Liver (tissue), 8 donors: ENCODE measurements at regions not wholly inside any gene's neighbourhood (a gene's known extent, or its start where the extent isn't known, plus 50 kb on each side); places are given as distances from the start of the nearest gene placed in this dataset.

Experiments
- DNase-seq: peaks from one replicate; pipeline ENCODE4 v3.0.0-alpha.2; 2017; ENCODE audit warnings: low spot score
- H3K27ac ChIP-seq, 2 donors: one replicate each; pipeline ENCODE4 v1.7.0; 2013; ENCODE audit warnings: inconsistent platforms in 2 of 2, low read length in 2 of 2, control low read depth in 1 of 2, low read depth in 1 of 2, mild to moderate bottlenecking in 1 of 2
- H3K27me3 ChIP-seq, 4 donors: one replicate each; pipeline versions ENCODE4 v1.6.1 to v1.7.0; 2013; ENCODE audit warnings: low read length in 3 of 4, inconsistent platforms in 1 of 4, mild to moderate bottlenecking in 1 of 4, moderate library complexity in 1 of 4; ENCODE audit not compliant: control insufficient read depth in 4 of 4, insufficient read depth in 4 of 4
- H3K36me3 ChIP-seq, 4 donors: one replicate each; pipeline versions ENCODE4 v1.6.1 to v1.7.0; 2013; ENCODE audit warnings: low read length in 3 of 4, mild to moderate bottlenecking in 3 of 4, low read depth in 1 of 4, moderate library complexity in 1 of 4; ENCODE audit not compliant: control insufficient read depth in 4 of 4, insufficient read depth in 3 of 4
- H3K4me1 ChIP-seq, 4 donors: one replicate each; pipeline versions ENCODE4 v1.6.1 to v1.7.0; 2013; ENCODE audit warnings: low read length in 3 of 4, mild to moderate bottlenecking in 3 of 4, moderate library complexity in 1 of 4; ENCODE audit not compliant: control insufficient read depth in 4 of 4, insufficient read depth in 4 of 4
- H3K4me3 ChIP-seq, 3 donors: one replicate each; pipeline versions ENCODE4 v1.6.1 to v1.7.0; 2013; ENCODE audit warnings: low read length in 3 of 3, control low read depth in 1 of 3, low read depth in 1 of 3, mild to moderate bottlenecking in 1 of 3
- H3K9ac ChIP-seq, 2 donors: one replicate each; pipeline ENCODE4 v1.7.0; 2013; ENCODE audit warnings: low read length in 2 of 2, mild to moderate bottlenecking in 2 of 2, moderate library complexity in 2 of 2, control low read depth in 1 of 2, low read depth in 1 of 2
- H3K9me3 ChIP-seq, 4 donors: one replicate each; pipeline versions ENCODE4 v1.6.1 to v1.7.0; 2013; ENCODE audit warnings: low read length in 3 of 4; ENCODE audit not compliant: control insufficient read depth in 4 of 4
- FOXA2 ChIP-seq: IDR thresholded peaks from 2 replicates; pipeline ENCODE4 v1.6.1; 2016; ENCODE audit warnings: antibody characterized with exemption
- GABPA ChIP-seq, 2 donors: IDR thresholded peaks in 1 of 2; conservative IDR thresholded peaks in 1 of 2; 2 replicates each; pipeline ENCODE4 v1.6.1; 2016; ENCODE audit warnings: antibody characterized with exemption in 2 of 2, mild to moderate bottlenecking in 1 of 2, moderate library complexity in 1 of 2
- HNF4A ChIP-seq, 2 donors: conservative IDR thresholded peaks; 2 replicates each; pipeline ENCODE4 v1.6.1; 2016; ENCODE audit warnings: antibody characterized with exemption in 2 of 2, mild to moderate bottlenecking in 2 of 2
- JUND ChIP-seq, 2 donors: IDR thresholded peaks; 2 replicates each; pipeline ENCODE4 v1.6.1; 2016; ENCODE audit warnings: antibody characterized with exemption in 2 of 2
- NR2F2 ChIP-seq: IDR thresholded peaks from 2 replicates; pipeline ENCODE4 v1.6.1; 2016; ENCODE audit warnings: antibody characterized with exemption
- RAD21 ChIP-seq, 2 donors: IDR thresholded peaks; 2 replicates each; pipeline ENCODE4 v1.6.1; 2016; ENCODE audit warnings: antibody characterized with exemption in 2 of 2, mild to moderate bottlenecking in 2 of 2
- RXRA ChIP-seq, 2 donors: IDR thresholded peaks; 2 replicates each; pipeline ENCODE4 v1.6.1; 2017 to 2018; ENCODE audit warnings: antibody characterized with exemption in 2 of 2, mild to moderate bottlenecking in 1 of 2
- SP1 ChIP-seq: IDR thresholded peaks from 2 replicates; pipeline ENCODE4 v1.6.1; 2018; ENCODE audit warnings: antibody characterized with exemption, mild to moderate bottlenecking
- ZBTB33 ChIP-seq: IDR thresholded peaks from 2 replicates; pipeline ENCODE4 v1.6.1; 2016; ENCODE audit warnings: antibody characterized with exemption
- WGBS: extraction: QIAGEN DNeasy Blood & Tissue Kit; methylation state at CpG from one replicate; pipeline ENCODE4 v1.1.7; 2013; 5-methylcytosine and 5-hydroxymethylcytosine counted together
- TF ChIP-seq, protein P1 (sequence below): IDR thresholded peaks from 2 replicates; pipeline ENCODE4 v1.6.1; 2016; ENCODE audit warnings: antibody characterized with exemption, mild to moderate bottlenecking
- TF ChIP-seq, protein P2 (sequence below): fragments of 150-350 bp; IDR thresholded peaks from 2 replicates; pipeline ENCODE4 v1.5.1; 2017; ENCODE audit warnings: improper control_type of control experiment, low read depth, low read length; ENCODE audit not compliant: missing input control
- donor health status: healthy.
- donor health status: healthy.
- donor health status: healthy.
- donor health status: healthy.
- donor health status: healthy.

GRCh38 chr5:4087110-4087509, 491.5 kb downstream of the IRX1 start:
- no peak overlapping the region for H3K9ac ChIP-seq
- no peaks in the 10 kb centered on the region for H3K9me3 ChIP-seq
- no peaks in the 10 kb centered on the region for H3K4me1 ChIP-seq
- H3K36me3 ChIP-seq: no peaks in the 10 kb centered on the region
- TF ChIP-seq, protein P1, sequence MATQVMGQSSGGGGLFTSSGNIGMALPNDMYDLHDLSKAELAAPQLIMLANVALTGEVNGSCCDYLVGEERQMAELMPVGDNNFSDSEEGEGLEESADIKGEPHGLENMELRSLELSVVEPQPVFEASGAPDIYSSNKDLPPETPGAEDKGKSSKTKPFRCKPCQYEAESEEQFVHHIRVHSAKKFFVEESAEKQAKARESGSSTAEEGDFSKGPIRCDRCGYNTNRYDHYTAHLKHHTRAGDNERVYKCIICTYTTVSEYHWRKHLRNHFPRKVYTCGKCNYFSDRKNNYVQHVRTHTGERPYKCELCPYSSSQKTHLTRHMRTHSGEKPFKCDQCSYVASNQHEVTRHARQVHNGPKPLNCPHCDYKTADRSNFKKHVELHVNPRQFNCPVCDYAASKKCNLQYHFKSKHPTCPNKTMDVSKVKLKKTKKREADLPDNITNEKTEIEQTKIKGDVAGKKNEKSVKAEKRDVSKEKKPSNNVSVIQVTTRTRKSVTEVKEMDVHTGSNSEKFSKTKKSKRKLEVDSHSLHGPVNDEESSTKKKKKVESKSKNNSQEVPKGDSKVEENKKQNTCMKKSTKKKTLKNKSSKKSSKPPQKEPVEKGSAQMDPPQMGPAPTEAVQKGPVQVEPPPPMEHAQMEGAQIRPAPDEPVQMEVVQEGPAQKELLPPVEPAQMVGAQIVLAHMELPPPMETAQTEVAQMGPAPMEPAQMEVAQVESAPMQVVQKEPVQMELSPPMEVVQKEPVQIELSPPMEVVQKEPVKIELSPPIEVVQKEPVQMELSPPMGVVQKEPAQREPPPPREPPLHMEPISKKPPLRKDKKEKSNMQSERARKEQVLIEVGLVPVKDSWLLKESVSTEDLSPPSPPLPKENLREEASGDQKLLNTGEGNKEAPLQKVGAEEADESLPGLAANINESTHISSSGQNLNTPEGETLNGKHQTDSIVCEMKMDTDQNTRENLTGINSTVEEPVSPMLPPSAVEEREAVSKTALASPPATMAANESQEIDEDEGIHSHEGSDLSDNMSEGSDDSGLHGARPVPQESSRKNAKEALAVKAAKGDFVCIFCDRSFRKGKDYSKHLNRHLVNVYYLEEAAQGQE: no peak
- TF ChIP-seq SP1 (no peak), RAD21 (IDR thresholded peaks at IDR 0.05) (no peak), NR2F2 (no peak), FOXA2 (no peak), RXRA (IDR thresholded peaks at IDR 0.05) (no peak)
- TF ChIP-seq, protein P2, sequence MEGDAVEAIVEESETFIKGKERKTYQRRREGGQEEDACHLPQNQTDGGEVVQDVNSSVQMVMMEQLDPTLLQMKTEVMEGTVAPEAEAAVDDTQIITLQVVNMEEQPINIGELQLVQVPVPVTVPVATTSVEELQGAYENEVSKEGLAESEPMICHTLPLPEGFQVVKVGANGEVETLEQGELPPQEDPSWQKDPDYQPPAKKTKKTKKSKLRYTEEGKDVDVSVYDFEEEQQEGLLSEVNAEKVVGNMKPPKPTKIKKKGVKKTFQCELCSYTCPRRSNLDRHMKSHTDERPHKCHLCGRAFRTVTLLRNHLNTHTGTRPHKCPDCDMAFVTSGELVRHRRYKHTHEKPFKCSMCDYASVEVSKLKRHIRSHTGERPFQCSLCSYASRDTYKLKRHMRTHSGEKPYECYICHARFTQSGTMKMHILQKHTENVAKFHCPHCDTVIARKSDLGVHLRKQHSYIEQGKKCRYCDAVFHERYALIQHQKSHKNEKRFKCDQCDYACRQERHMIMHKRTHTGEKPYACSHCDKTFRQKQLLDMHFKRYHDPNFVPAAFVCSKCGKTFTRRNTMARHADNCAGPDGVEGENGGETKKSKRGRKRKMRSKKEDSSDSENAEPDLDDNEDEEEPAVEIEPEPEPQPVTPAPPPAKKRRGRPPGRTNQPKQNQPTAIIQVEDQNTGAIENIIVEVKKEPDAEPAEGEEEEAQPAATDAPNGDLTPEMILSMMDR: no peak
- 72% methylated on average over 8 of the region's 8 CpGs for WGBS
- no peak overlapping the region for H3K4me3 ChIP-seq
- no peak overlapping the region for H3K27ac ChIP-seq
- no peaks in the 10 kb centered on the region for H3K27me3 ChIP-seq
- DNase-seq: no peak

- Histone ChIP-seq H3K4me1 (no peaks in the 10 kb centered on the region), H3K27ac (no peak overlapping the region), H3K4me3 (no peak overlapping the region), H3K9me3 (no peaks in the 10 kb centered on the region), H3K9ac (no peak overlapping the region), H3K27me3 (no peaks in the 10 kb centered on the region), H3K36me3 (no peaks in the 10 kb centered on the region)
- no peak for DNase-seq
- WGBS: 75% methylated on average over 1 of the region's 1 CpG
- no peak for TF ChIP-seq RAD21 (IDR thresholded peaks at IDR 0.05)
- no peak for TF ChIP-seq SP1
- TF ChIP-seq GABPA (IDR thresholded peaks at IDR 0.05 in 1 of 2, conservative IDR thresholded peaks at IDR 0.05 in 1 of 2): no peak
- TF ChIP-seq RXRA (IDR thresholded peaks at IDR 0.05): no peak
- TF ChIP-seq NR2F2: no peak
- no peak for TF ChIP-seq JUND (IDR thresholded peaks at IDR 0.05)
- no peak for TF ChIP-seq HNF4A (conservative IDR thresholded peaks at IDR 0.05)
- TF ChIP-seq, protein P2: no peak
- TF ChIP-seq, protein P1: no peak
- TF ChIP-seq ZBTB33: no peak
Observed at GRCh38 chr5:4089087-4089486, 493.5 kb downstream of the IRX1 start.
